GM10266 (cell line): ENCODE measurements at regions not wholly inside any gene's neighbourhood (a gene's known extent, or its start where the extent isn't known, plus 50 kb on each side); places are given as distances from the start of the nearest gene placed in this dataset.
"Not testable (repeated sequence)": the region's sequence is repeated elsewhere in the genome, so short reads cannot be mapped to it uniquely, and the experiment has no call there.

Source experiments
- DNase-seq: peaks from one replicate; pipeline ENCODE4 v3.0.0; 2012; ENCODE audit errors: extremely low spot score
- CTCF ChIP-seq: IDR thresholded peaks from 2 replicates; pipeline ENCODE4 v1.5.1; 2012; ENCODE audit warnings: mild to moderate bottlenecking, low read depth; ENCODE audit not compliant: control insufficient read depth, insufficient read depth; ENCODE audit errors: missing control alignments

- peak; percentile 29 for TF ChIP-seq CTCF
- no peak for DNase-seq
These were observed 419.5 kb downstream of the TMEM121 start for GRCh38 chr14:105945896-105946295.

DNA sequence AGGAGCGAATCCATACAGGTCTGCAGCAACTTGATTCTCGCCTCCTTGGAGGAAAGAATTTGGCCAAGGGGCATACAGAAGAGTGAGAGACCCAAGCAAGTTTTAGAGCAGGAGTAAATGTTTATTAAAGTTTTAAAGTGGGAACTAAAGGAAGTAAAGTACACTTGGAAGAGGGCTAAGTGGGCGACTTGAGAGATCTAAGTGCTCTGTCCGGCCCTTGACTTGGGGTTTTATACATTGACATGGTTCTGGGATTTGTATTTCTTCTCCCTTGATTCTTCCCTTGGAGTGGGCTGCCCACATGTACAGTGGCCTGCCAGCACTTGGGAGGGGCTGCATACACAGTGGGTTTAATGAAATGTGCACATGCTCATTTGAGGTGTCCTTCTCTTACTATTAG, 421.2 kb downstream of the TMEM121 start:
- TF ChIP-seq CTCF = no peak
- DNase-seq = no peak

DNA sequence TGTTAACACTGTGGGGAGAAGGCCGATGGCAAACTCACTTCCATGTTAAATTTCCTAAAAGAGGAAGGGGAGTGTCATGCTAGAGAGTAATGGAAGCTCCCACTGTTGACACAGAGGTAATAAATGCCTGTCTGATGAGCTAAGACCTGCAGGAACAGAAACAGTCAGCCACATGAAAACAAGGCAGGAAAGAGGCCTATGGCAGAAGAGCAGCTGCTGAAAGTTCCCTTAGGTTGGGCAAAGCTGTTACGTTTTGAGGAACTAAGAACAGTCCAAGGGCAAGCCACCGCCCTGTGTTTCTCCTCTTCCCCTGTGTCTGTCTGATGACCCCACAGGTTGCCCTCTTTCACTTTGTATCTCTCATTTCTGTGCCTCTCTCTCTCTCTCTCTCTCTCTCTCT, 422.6 kb downstream of the TMEM121 start:
- DNase-seq = not testable (repeated sequence)

- DNase-seq = not testable (repeated sequence)
These were observed 424.0 kb downstream of the TMEM121 start for GRCh38 chr14:105950364-105950892.

DNA sequence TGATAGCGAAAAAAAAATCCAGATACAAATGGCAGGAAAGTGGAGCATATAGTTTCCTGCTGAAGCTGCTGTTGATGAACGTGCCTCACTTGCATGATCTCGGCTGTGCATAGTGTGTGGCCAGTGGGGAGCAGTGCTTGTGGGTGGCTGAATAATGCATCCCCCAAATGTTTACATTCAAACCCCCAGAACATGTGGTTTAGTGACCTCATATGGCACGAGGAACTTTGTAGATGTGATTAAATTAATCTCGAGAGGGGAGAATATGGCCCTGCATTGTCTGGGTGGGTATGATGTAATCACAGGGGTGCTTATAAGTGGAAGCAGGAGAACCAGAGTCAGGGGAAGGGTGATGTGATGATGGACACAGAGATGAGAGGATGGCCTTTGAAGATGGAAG, 425.0 kb downstream of the TMEM121 start:
- no peak for TF ChIP-seq CTCF
- no peak for DNase-seq

GRCh38 chr14:105952222-105952621, 425.8 kb downstream of the TMEM121 start:
- no peak for DNase-seq
- TF ChIP-seq CTCF = no peak

DNA sequence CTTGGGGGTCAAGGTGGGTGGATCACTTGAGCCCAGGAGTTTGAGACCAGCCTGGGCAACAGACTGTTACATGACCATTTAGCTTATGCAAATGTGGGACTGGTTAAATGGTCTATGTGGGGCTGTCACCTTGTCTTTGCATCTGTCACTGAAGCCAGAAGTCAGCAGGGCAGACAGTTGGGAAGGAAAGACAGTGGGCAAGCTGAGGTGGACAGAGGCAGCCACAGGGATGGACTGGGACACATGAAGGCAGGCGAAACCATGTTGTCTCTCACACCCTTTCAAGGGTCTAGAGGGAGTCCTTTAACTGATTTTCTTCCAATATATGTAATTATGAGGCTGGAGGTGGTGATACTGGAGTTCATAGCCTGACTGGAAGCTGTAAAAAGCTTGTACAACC, 426.4 kb downstream of the TMEM121 start:
- TF ChIP-seq CTCF = no peak
- no peak for DNase-seq

- not testable (repeated sequence) for DNase-seq
These were observed 435.2 kb downstream of the TMEM121 start for GRCh38 chr14:105961625-105962024.

DNA sequence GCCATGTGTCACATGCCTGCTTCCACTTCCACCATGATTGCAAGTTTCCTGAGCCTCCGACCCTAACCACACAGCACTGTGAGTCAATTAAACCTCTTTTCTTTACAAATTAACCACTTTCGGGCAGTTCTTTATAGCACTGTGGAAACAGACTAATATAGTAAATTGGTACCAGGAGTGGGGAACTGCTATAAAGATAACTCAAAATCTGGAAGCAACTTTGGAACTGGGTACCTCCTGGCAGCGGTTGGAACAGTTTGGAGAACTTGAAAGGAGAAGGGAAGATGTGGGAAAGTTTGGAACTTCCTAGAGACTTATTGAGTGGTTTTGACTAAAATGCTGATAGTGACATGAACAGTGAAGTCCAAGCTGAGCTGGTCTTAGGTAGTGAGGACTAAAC, 436.1 kb downstream of the TMEM121 start:
- no peak for TF ChIP-seq CTCF
- no peak for DNase-seq
